Cardiac muscle cell (in vitro differentiated cells and primary cell): ENCODE measurements at regions not wholly inside any gene's neighbourhood (a gene's known extent, or its start where the extent isn't known, plus 50 kb on each side); places are given as distances from the start of the nearest gene placed in this dataset.

ENCODE experiments used
- DNase-seq, 2 donors: peaks; one replicate each; pipeline versions ENCODE4 v3.0.0 to v3.0.0-alpha.2; 2010 to 2017; ENCODE audit warnings: low read depth in 1 of 2, low spot score in 1 of 2
- H3K27ac ChIP-seq: fragments of 200-600 bp; sonication (generic); 2 replicates; pipeline ENCODE4 v1.5.1; 2016
- H3K27me3 ChIP-seq: fragments of 200-600 bp; sonication (generic); 2 replicates; pipeline ENCODE4 v1.6.0; 2016; ENCODE audit warnings: control low read depth
- H3K36me3 ChIP-seq: fragments of 200-600 bp; sonication (generic); 2 replicates; pipeline ENCODE4 v1.5.1; 2016; ENCODE audit warnings: control low read depth
- H3K4me1 ChIP-seq: fragments of 200-600 bp; sonication (generic); 2 replicates; pipeline ENCODE4 v1.8.1; 2017; ENCODE audit warnings: low read depth, mild to moderate bottlenecking, mixed run types
- H3K4me3 ChIP-seq: fragments of 200-600 bp; sonication (generic); 2 replicates; pipeline ENCODE4 v1.5.1; 2016; ENCODE audit warnings: mild to moderate bottlenecking
- H3K9me3 ChIP-seq: fragments of 200-600 bp; sonication (generic); 2 replicates; pipeline ENCODE4 v1.5.1; 2017; ENCODE audit warnings: low read depth, mild to moderate bottlenecking, control low read depth
- TF ChIP-seq, protein P1 (sequence below): IDR thresholded peaks from 2 replicates; pipeline ENCODE4 v1.5.1; 2012; ENCODE audit warnings: low read depth, mild to moderate bottlenecking, low read length

DNA sequence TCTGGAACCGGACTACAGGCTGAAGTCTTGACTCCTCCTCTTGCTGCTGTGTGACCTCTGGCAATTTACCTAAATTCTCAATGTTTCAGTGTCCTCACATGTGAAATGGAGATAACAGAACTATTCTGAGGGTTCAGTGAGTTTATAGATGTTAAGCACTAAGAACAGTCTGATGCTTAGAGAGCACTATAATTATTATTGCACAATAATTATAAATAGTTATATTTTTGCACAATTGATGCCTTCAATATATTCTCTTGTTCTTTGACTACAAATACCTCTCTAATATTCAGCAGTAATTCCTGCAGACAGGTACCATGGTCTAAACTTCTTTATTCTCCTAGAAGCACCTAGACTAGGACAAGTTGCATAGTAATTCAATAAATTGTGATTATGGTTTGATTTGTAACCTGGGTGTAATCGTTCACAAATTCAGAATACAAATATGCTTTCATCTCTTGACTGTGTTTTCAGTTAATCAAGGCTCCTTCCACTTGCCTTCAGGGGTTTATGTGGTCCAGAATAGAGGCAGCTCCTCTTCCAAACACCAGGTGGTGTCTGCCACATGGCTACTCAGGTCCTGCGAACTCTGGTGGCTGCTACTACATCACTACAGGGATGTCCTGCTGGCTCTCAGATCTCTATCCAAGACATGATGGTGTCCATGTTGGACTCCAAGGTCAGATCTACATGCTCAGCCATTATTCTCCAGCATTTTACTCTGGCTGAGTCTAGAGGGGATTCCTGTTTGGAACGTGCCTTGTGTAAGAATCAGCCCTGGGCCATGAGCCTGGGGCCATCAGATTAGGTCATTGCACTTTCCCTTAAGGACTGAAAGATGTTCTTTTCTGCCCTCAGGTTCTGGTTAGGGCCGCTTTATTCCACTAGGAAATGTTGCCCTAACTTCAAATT lies 103.4 kb downstream of the QRFPR start:
- no peaks in the 10 kb centered on the region for H3K36me3 ChIP-seq
- H3K27ac ChIP-seq, result no peak overlapping the region
- DNase-seq, result peak in 1 of 2 donors; percentile 25
- no peaks in the 10 kb centered on the region for H3K4me1 ChIP-seq
- no peaks in the 10 kb centered on the region for H3K27me3 ChIP-seq
- H3K4me3 ChIP-seq, result no peak overlapping the region
- H3K9me3 ChIP-seq, result no peaks in the 10 kb centered on the region
- TF ChIP-seq, protein P1, sequence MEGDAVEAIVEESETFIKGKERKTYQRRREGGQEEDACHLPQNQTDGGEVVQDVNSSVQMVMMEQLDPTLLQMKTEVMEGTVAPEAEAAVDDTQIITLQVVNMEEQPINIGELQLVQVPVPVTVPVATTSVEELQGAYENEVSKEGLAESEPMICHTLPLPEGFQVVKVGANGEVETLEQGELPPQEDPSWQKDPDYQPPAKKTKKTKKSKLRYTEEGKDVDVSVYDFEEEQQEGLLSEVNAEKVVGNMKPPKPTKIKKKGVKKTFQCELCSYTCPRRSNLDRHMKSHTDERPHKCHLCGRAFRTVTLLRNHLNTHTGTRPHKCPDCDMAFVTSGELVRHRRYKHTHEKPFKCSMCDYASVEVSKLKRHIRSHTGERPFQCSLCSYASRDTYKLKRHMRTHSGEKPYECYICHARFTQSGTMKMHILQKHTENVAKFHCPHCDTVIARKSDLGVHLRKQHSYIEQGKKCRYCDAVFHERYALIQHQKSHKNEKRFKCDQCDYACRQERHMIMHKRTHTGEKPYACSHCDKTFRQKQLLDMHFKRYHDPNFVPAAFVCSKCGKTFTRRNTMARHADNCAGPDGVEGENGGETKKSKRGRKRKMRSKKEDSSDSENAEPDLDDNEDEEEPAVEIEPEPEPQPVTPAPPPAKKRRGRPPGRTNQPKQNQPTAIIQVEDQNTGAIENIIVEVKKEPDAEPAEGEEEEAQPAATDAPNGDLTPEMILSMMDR, result no peak

DNA sequence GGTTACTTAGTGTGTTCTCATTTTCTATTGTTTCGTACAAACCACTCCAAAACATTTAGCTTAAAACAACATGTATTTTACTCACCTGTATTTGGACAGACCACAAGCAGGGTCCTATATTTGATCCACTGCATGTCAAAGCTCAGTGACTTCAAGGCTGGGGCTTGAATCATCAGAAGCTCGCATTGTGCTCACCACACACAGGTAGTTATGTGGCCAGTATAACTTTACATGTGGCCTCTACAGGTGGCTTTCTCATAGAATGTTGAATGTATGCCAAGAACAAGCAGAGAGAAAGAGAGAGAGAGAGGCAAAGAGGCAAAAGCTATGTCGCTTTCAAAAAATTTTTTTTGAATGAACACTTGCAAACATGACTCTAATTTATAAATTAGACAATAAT lies 107.6 kb downstream of the QRFPR start:
- DNase-seq, result no peak
- Histone ChIP-seq H3K4me1 (no peaks in the 10 kb centered on the region), H3K36me3 (no peaks in the 10 kb centered on the region), H3K27me3 (no peaks in the 10 kb centered on the region), H3K9me3 (no peaks in the 10 kb centered on the region), H3K4me3 (no peak overlapping the region), H3K27ac (no peak overlapping the region)
- TF ChIP-seq, protein P1, result no peak

DNA sequence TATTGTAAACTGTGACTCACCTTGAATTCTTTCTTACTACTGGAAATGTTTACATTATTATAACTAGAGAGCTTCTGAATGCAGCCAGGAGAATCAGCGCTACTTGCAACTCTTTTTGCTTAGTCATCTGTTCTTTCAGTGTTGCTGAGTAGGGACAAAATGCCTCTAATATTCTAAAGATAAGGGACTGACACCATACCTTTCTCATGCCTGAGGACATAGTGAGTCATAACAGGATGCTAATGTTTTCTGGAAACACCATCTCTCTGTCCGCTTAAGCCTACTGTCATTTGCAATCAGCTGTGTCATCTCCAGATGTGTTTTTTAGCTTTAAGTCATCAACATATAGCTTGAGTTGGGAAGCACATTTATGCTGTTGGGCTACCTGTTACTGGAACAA lies 108.3 kb downstream of the QRFPR start:
- Histone ChIP-seq H3K27me3 (no peaks in the 10 kb centered on the region), H3K9me3 (no peaks in the 10 kb centered on the region), H3K36me3 (no peaks in the 10 kb centered on the region), H3K27ac (no peak overlapping the region), H3K4me1 (no peaks in the 10 kb centered on the region), H3K4me3 (no peak overlapping the region)
- peak in 1 of 2 donors; percentile 68 for DNase-seq
- TF ChIP-seq, protein P1, result no peak

DNA sequence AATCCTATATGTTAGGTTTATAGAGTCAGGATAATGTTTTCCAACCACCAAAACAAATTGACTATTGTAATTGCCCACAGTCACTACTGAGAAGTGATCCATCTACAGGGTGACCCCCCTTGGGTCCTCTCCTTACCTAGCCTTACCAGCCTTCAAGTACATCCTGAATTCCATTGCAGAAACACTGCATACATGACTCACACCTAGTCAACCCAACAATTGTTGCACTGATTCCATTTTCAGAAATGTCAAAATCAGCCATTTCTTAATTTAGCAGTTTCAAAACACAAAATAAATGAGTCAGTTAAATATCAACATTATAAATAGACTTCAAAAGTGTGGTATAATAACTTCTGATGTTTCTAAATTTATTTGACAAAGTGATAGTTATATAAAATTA lies 106.3 kb upstream of the TNIP3 start:
- Histone ChIP-seq H3K4me3 (no peak overlapping the region), H3K27me3 (no peaks in the 10 kb centered on the region), H3K9me3 (no peaks in the 10 kb centered on the region), H3K36me3 (no peaks in the 10 kb centered on the region), H3K4me1 (no peaks in the 10 kb centered on the region), H3K27ac (no peak overlapping the region)
- TF ChIP-seq, protein P1, result no peak
- no peak for DNase-seq

DNA sequence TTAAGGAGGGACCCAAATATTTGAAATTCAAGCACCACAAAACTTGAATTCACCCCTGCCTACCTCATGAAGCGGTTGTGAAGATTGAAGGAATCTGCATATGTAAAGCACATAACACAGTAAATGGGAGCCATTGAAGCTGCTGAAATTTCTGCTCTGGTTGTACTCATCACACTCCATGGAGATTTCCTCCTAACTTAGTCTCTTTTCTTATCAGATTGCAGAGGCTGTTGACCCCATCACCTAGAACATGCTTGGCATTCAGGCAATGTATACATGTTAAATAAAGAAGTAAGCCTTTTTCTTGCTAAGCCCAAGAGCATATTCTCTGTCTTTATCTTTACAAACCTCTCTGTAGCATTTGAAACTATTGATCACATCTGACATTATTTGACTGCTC lies 104.9 kb upstream of the TNIP3 start:
- DNase-seq, result no peak
- TF ChIP-seq, protein P1, result no peak
- H3K36me3 ChIP-seq, result no peaks in the 10 kb centered on the region
- H3K4me1 ChIP-seq, result no peaks in the 10 kb centered on the region
- H3K4me3 ChIP-seq, result no peak overlapping the region
- H3K27ac ChIP-seq, result no peak overlapping the region
- no peaks in the 10 kb centered on the region for H3K9me3 ChIP-seq
- H3K27me3 ChIP-seq, result no peaks in the 10 kb centered on the region
